Esophagus squamous epithelium (tissue), 5 donors: ENCODE measurements at regions not wholly inside any gene's neighbourhood (a gene's known extent, or its start where the extent isn't known, plus 50 kb on each side); places are given as distances from the start of the nearest gene placed in this dataset.

Experiments used
- DNase-seq: peaks from one replicate; lab custom pipeline; 2025; lab: John Stamatoyannopoulos, UW
- H3K27ac ChIP-seq, 4 donors: fragments of 200-600 bp; sonication (generic); one replicate each; pipeline ENCODE4 v1.5.1; 2016 to 2019; ENCODE audit warnings: mild to moderate bottlenecking in 1 of 4
- H3K27me3 ChIP-seq, 4 donors: fragments of 200-600 bp; sonication (generic); 1 replicate in 3 of 4; 2 replicates in 1 of 4; pipeline versions ENCODE4 v1.5.1 to v1.6.0; 2017 to 2021; ENCODE audit warnings: antibody characterized with exemption in 1 of 4
- H3K36me3 ChIP-seq, 3 donors: fragments of 200-600 bp; sonication (generic); one replicate each; pipeline ENCODE4 v1.5.1; 2016 to 2019
- H3K4me1 ChIP-seq, 3 donors: fragments of 200-600 bp; sonication (generic); one replicate each; pipeline ENCODE4 v1.5.1; 2017 to 2019
- H3K4me3 ChIP-seq, 4 donors: fragments of 200-600 bp; sonication (generic); 1 replicate in 3 of 4; 2 replicates in 1 of 4; pipeline ENCODE4 v1.5.1; 2016 to 2019; ENCODE audit warnings: mild to moderate bottlenecking in 2 of 4, moderate library complexity in 1 of 4
- H3K9me3 ChIP-seq, 3 donors: fragments of 200-600 bp; sonication (generic); one replicate each; pipeline ENCODE4 v1.5.1; 2016 to 2019
- CTCF ChIP-seq, 6 experiments: fragments of 450-650 bp in 4 of 6; fragments of 200-600 bp in 2 of 6; sonication (generic) in 2 of 6; IDR thresholded peaks; one replicate each; pipeline ENCODE4 v1.5.1; 2016 to 2019; ENCODE audit warnings: antibody characterized with exemption in 6 of 6, mild to moderate bottlenecking in 4 of 6, moderate library complexity in 4 of 6
- POLR2A ChIP-seq, 4 donors: fragments of 450-650 bp; IDR thresholded peaks; one replicate each; pipeline ENCODE4 v1.6.1; 2017; ENCODE audit warnings: antibody characterized with exemption in 4 of 4, mild to moderate bottlenecking in 4 of 4, moderate library complexity in 3 of 4
- WGBS, 2 donors: methylation state at CpG; one replicate each; pipeline ENCODE4 v1.1.5; 2018; 5-methylcytosine and 5-hydroxymethylcytosine counted together
- intact Hi-C: fragments of 100-400 bp; cut with DNase I; formaldehyde crosslinking; loops from one replicate; pipeline ENCODE4 v1.15.0; 2022
- donor health status: DM: yes; HTN: yes; CAD: no.

DNA sequence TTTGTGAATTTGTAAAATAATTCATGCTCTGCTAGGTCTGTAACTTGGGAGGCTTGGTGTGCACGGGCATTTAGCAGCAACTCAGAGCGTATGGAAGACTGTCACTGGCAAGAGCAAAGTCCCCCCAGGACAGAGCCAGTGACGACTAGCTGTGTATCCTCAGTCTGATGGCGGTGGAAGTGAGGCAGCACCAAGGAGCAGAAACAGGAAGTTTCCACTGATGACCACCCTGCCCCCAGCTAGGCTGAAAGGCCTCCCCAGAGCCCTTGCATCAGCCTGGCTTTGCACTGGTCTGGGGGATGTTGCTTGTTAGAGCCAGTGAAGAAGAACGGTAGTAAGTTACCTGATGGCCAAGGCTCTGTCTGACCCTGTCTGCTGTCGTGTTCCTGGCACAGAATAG is 66.8 kb upstream of the ABL1 start:
- TF ChIP-seq CTCF (IDR thresholded peaks at IDR 0.05) (no peak), POLR2A (IDR thresholded peaks at IDR 0.05) (no peak)
- 54 to 57% methylated on average over 3 to 6 of the region's 6 CpGs for WGBS, 2 donors
- H3K9me3 ChIP-seq, result no peaks in the 10 kb centered on the region
- no peaks in the 10 kb centered on the region for H3K36me3 ChIP-seq
- DNase-seq, result no peak
- no peaks in the 10 kb centered on the region for H3K27me3 ChIP-seq
- peaks cover 6 to 43% (median 10%) of the 10 kb centered on the region in 3 donors for H3K4me1 ChIP-seq
- H3K27ac ChIP-seq, result no peak overlapping the region
- intact Hi-C loops, result loop anchor here (5.0 kb wide), 2 partner anchors 56 to 94 kb away; no protein-coding TSS in a partner anchor
- no peak overlapping the region for H3K4me3 ChIP-seq

GRCh38 chr9:130768891-130769403 is 66.1 kb upstream of the ABL1 start:
- Histone ChIP-seq H3K4me3 (no peak overlapping the region), H3K27ac (no peak overlapping the region), H3K36me3 (no peaks in the 10 kb centered on the region), H3K4me1 (peaks cover 6 to 43% (median 10%) of the 10 kb centered on the region in 3 donors), H3K9me3 (no peaks in the 10 kb centered on the region), H3K27me3 (no peaks in the 10 kb centered on the region)
- intact Hi-C loops, result loop anchor here (5.0 kb wide), 2 partner anchors 57 to 93 kb away; no protein-coding TSS in a partner anchor
- DNase-seq, result no peak
- 73 to 80% methylated on average over 6 of the region's 6 CpGs for WGBS, 2 donors
- TF ChIP-seq CTCF (IDR thresholded peaks at IDR 0.05), result no peak
- no peak for TF ChIP-seq POLR2A (IDR thresholded peaks at IDR 0.05)

- 52 to 94% methylated on average over 2 to 3 of the region's 3 CpGs for WGBS, 2 donors
- H3K27ac ChIP-seq, result no peak overlapping the region
- no peak overlapping the region for H3K4me3 ChIP-seq
- intact Hi-C loops, result loop anchor here (10.0 kb wide), 1 partner anchor 165 kb away; the partner anchor contains the start of gene FIBCD1
- peaks cover 6 to 34% (median 10%) of the 10 kb centered on the region in 3 donors for H3K4me1 ChIP-seq
- no peaks in the 10 kb centered on the region for H3K9me3 ChIP-seq
- H3K36me3 ChIP-seq, result no peaks in the 10 kb centered on the region
- no peak for TF ChIP-seq CTCF (IDR thresholded peaks at IDR 0.05)
- TF ChIP-seq POLR2A (IDR thresholded peaks at IDR 0.05), result no peak
- no peaks in the 10 kb centered on the region for H3K27me3 ChIP-seq
- DNase-seq, result no peak
Observed at GRCh38 chr9:130770093-130770492, 65.0 kb upstream of the ABL1 start.

- no peak overlapping the region for H3K27ac ChIP-seq
- H3K36me3 ChIP-seq, result no peaks in the 10 kb centered on the region
- DNase-seq, result no peak
- peaks cover 6 to 27% (median 8%) of the 10 kb centered on the region in 3 donors for H3K4me1 ChIP-seq
- intact Hi-C loops, result loop anchor here (10.0 kb wide), 1 partner anchor 164 kb away; the partner anchor contains the start of gene FIBCD1
- no peaks in the 10 kb centered on the region for H3K27me3 ChIP-seq
- 59 to 75% methylated on average over 2 of the region's 2 CpGs for WGBS, 2 donors
- H3K9me3 ChIP-seq, result no peaks in the 10 kb centered on the region
- no peak overlapping the region for H3K4me3 ChIP-seq
- TF ChIP-seq CTCF (IDR thresholded peaks at IDR 0.05) (peak in 5 of 6 experiments; percentile 55 to 71 (median 64)), POLR2A (IDR thresholded peaks at IDR 0.05) (no peak)
Observed at GRCh38 chr9:130770679-130771442, 64.2 kb upstream of the ABL1 start.

- H3K27ac ChIP-seq, result no peak overlapping the region
- H3K27me3 ChIP-seq, result no peaks in the 10 kb centered on the region
- intact Hi-C loops, result loop anchor here (10.0 kb wide), 1 partner anchor 163 kb away; the partner anchor contains the start of gene FIBCD1
- TF ChIP-seq POLR2A (IDR thresholded peaks at IDR 0.05), result no peak
- H3K36me3 ChIP-seq, result no peaks in the 10 kb centered on the region
- no peak overlapping the region for H3K4me3 ChIP-seq
- H3K9me3 ChIP-seq, result no peaks in the 10 kb centered on the region
- no peak for DNase-seq
- 85 to 92% methylated on average over 3 of the region's 3 CpGs for WGBS, 2 donors
- peaks cover 0 to 13% (median 0%) of the 10 kb centered on the region in 3 donors for H3K4me1 ChIP-seq
Observed at GRCh38 chr9:130772185-130772584, 62.9 kb upstream of the ABL1 start.
